NT2/D1 (cell line): ENCODE measurements at regions not wholly inside any gene's neighbourhood (a gene's known extent, or its start where the extent isn't known, plus 50 kb on each side); places are given as distances from the start of the nearest gene placed in this dataset.

Experiments used
- DNase-seq: peaks from one replicate; pipeline ENCODE4 v3.0.0-alpha.2; 2011; ENCODE audit warnings: low read depth, low spot score
- H3K27me3 ChIP-seq: 2 replicates; pipeline ENCODE4 v1.6.0; 2011; ENCODE audit warnings: mild to moderate bottlenecking; ENCODE audit not compliant: insufficient read length, insufficient read depth
- H3K36me3 ChIP-seq: 2 replicates; pipeline ENCODE4 v1.6.1; 2011; ENCODE audit warnings: mild to moderate bottlenecking, low read length, mixed read lengths; ENCODE audit not compliant: insufficient read depth, insufficient read length
- H3K4me1 ChIP-seq: 2 replicates; pipeline ENCODE4 v1.5.1; 2011; ENCODE audit not compliant: insufficient read depth, insufficient read length
- H3K4me3 ChIP-seq: 2 replicates; pipeline ENCODE4 v1.5.1; 2011; ENCODE audit warnings: low read depth; ENCODE audit not compliant: insufficient read length
- H3K9ac ChIP-seq: 2 replicates; pipeline ENCODE4 v1.6.0; 2011; ENCODE audit warnings: low read depth; ENCODE audit not compliant: insufficient read length
- H3K9me3 ChIP-seq: 2 replicates; pipeline ENCODE4 v1.5.1; 2011; ENCODE audit warnings: mild to moderate bottlenecking, low read length; ENCODE audit not compliant: insufficient read depth
- SUZ12 ChIP-seq: IDR thresholded peaks from 2 replicates; pipeline ENCODE4 v1.6.1; 2011; ENCODE audit not compliant: insufficient read length, insufficient read depth; ENCODE audit errors: extremely low read depth
- YY1 ChIP-seq: IDR thresholded peaks from 2 replicates; pipeline ENCODE4 v1.6.1; 2011; ENCODE audit not compliant: insufficient read length, insufficient read depth
- ZNF274 ChIP-seq: IDR thresholded peaks from 2 replicates; pipeline ENCODE4 v1.6.1; 2011; ENCODE audit warnings: mild to moderate bottlenecking, low read depth, low read length

- no peak for TF ChIP-seq YY1
- TF ChIP-seq SUZ12 = no peak
- no peak for TF ChIP-seq ZNF274
- DNase-seq = peak; percentile 25
- no peak overlapping the region for H3K4me3 ChIP-seq
- peaks cover 4% of the 10 kb centered on the region for H3K4me1 ChIP-seq
- H3K9ac ChIP-seq = no peak overlapping the region
- H3K9me3 ChIP-seq = no peaks in the 10 kb centered on the region
- no peaks in the 10 kb centered on the region for H3K27me3 ChIP-seq
- no peaks in the 10 kb centered on the region for H3K36me3 ChIP-seq
Observed at GRCh38 chr10:110398419-110399105, 93.8 kb upstream of the SMNDC1 start.

- no peaks in the 10 kb centered on the region for H3K27me3 ChIP-seq
- DNase-seq = no peak
- TF ChIP-seq SUZ12 = no peak
- no peak for TF ChIP-seq ZNF274
- TF ChIP-seq YY1 = no peak
- no peaks in the 10 kb centered on the region for H3K9me3 ChIP-seq
- no peaks in the 10 kb centered on the region for H3K36me3 ChIP-seq
- peaks cover 3% of the 10 kb centered on the region for H3K4me1 ChIP-seq
- H3K4me3 ChIP-seq = no peak overlapping the region
- no peak overlapping the region for H3K9ac ChIP-seq
Observed at GRCh38 chr10:110399106-110399964, 94.6 kb upstream of the SMNDC1 start.

GRCh38 chr10:110399965-110400933, 95.5 kb upstream of the SMNDC1 start:
- Histone ChIP-seq H3K9ac (no peak overlapping the region), H3K27me3 (no peaks in the 10 kb centered on the region), H3K4me1 (peaks cover 3% of the 10 kb centered on the region), H3K36me3 (no peaks in the 10 kb centered on the region), H3K4me3 (no peak overlapping the region), H3K9me3 (no peaks in the 10 kb centered on the region)
- no peak for DNase-seq
- TF ChIP-seq ZNF274 (no peak), SUZ12 (no peak), YY1 (no peak)

- Histone ChIP-seq H3K9ac (no peak overlapping the region), H3K27me3 (no peaks in the 10 kb centered on the region), H3K9me3 (no peaks in the 10 kb centered on the region), H3K4me3 (no peak overlapping the region), H3K4me1 (peaks cover 3% of the 10 kb centered on the region), H3K36me3 (no peaks in the 10 kb centered on the region)
- TF ChIP-seq YY1 = no peak
- TF ChIP-seq ZNF274 = no peak
- TF ChIP-seq SUZ12 = no peak
- DNase-seq = no peak
Observed at GRCh38 chr10:110401401-110402076, 96.2 kb upstream of the DUSP5 start.

- DNase-seq = no peak
- TF ChIP-seq YY1 (no peak), ZNF274 (no peak), SUZ12 (no peak)
Observed at GRCh38 chr10:110402077-110402416, 95.7 kb upstream of the DUSP5 start.

GRCh38 chr10:110403593-110403992, 94.1 kb upstream of the DUSP5 start:
- Histone ChIP-seq H3K9me3 (no peaks in the 10 kb centered on the region), H3K27me3 (no peaks in the 10 kb centered on the region), H3K9ac (no peak overlapping the region), H3K36me3 (no peaks in the 10 kb centered on the region), H3K4me1 (peaks cover 16% of the 10 kb centered on the region), H3K4me3 (no peak overlapping the region)
- TF ChIP-seq ZNF274 (no peak), SUZ12 (no peak), YY1 (no peak)
- no peak for DNase-seq

More at GRCh38 chr10:110402077-110402416, 95.7 kb upstream of the DUSP5 start:
- Histone ChIP-seq H3K27me3 (no peaks in the 10 kb centered on the region), H3K4me1 (peaks cover 3% of the 10 kb centered on the region), H3K9me3 (no peaks in the 10 kb centered on the region), H3K9ac (no peak overlapping the region), H3K36me3 (no peaks in the 10 kb centered on the region), H3K4me3 (no peak overlapping the region)
